Erythroblast (primary cell): ENCODE measurements at regions not wholly inside any gene's neighbourhood (a gene's known extent, or its start where the extent isn't known, plus 50 kb on each side); places are given as distances from the start of the nearest gene placed in this dataset.

ENCODE experiments used
- GATA1 ChIP-seq: IDR thresholded peaks from 2 replicates; pipeline ENCODE4 v1.6.1; 2011; ENCODE audit warnings: low read depth, mild to moderate bottlenecking, control low read depth, low read length, moderate library complexity
- POLR2A ChIP-seq: IDR thresholded peaks from 2 replicates; pipeline ENCODE4 v1.6.1; 2011; ENCODE audit warnings: mild to moderate bottlenecking, low read length

GRCh38 chr2:176985871-176986270, 226.7 kb upstream of the HNRNPA3 start:
- no peak for TF ChIP-seq POLR2A
- no peak for TF ChIP-seq GATA1
